GM23338 (cell line): ENCODE measurements at regions not wholly inside any gene's neighbourhood (a gene's known extent, or its start where the extent isn't known, plus 50 kb on each side); places are given as distances from the start of the nearest gene placed in this dataset.

ENCODE experiments used
- ATAC-seq: fragments of 200-7000 bp; cut with Tn5 transposase; 3 replicates; pipeline ENCODE4 v1.9.1; 2020
- DNase-seq: peaks from one replicate; pipeline ENCODE4 v3.0.0-alpha.2; 2015; ENCODE audit warnings: low spot score
- H2AFZ ChIP-seq: fragments of 200-600 bp; sonication (generic); 2 replicates; pipeline ENCODE4 v1.8.0; 2016; ENCODE audit warnings: antibody characterized with exemption, mild to moderate bottlenecking, moderate library complexity
- H3F3A ChIP-seq: fragments of 200-600 bp; sonication (generic); replicated peaks from 2 replicates; pipeline ENCODE4 v1.8.0; 2017; ENCODE audit warnings: antibody characterized with exemption, mixed run types, low read depth
- H3K27ac ChIP-seq: fragments of 200-600 bp; sonication (generic); 2 replicates; pipeline ENCODE4 v1.6.1; 2016; ENCODE audit warnings: low read depth
- H3K27me3 ChIP-seq: fragments of 200-600 bp; sonication (generic); 2 replicates; pipeline ENCODE4 v1.8.0; 2016; ENCODE audit warnings: mild to moderate bottlenecking, mixed run types, moderate library complexity; ENCODE audit not compliant: insufficient read depth
- H3K36me3 ChIP-seq: fragments of 200-600 bp; sonication (generic); 2 replicates; pipeline ENCODE4 v1.8.0; 2016; ENCODE audit warnings: mild to moderate bottlenecking; ENCODE audit not compliant: insufficient read depth
- H3K4me1 ChIP-seq: fragments of 200-600 bp; sonication (generic); 2 replicates; pipeline ENCODE4 v1.8.0; 2016; ENCODE audit warnings: mild to moderate bottlenecking, moderate library complexity; ENCODE audit not compliant: insufficient read depth
- H3K4me2 ChIP-seq: fragments of 200-600 bp; sonication (generic); 2 replicates; pipeline ENCODE4 v1.7.1; 2017; ENCODE audit warnings: mixed run types
- H3K4me3 ChIP-seq: fragments of 200-600 bp; sonication (generic); 2 replicates; pipeline ENCODE4 v1.6.1; 2016; ENCODE audit warnings: mixed run types
- H3K79me2 ChIP-seq: fragments of 200-600 bp; sonication (generic); replicated peaks from 2 replicates; pipeline ENCODE4 v1.8.0; 2017; ENCODE audit warnings: mild to moderate bottlenecking; ENCODE audit not compliant: insufficient read depth
- H3K9me2 ChIP-seq: fragments of 200-600 bp; sonication (generic); 2 replicates; pipeline ENCODE4 v1.8.0; 2017; ENCODE audit not compliant: insufficient read depth
- H4K20me1 ChIP-seq: fragments of 200-600 bp; sonication (generic); replicated peaks from 2 replicates; pipeline ENCODE4 v1.8.0; 2017; ENCODE audit warnings: mild to moderate bottlenecking; ENCODE audit not compliant: insufficient read depth
- H3K27ac Mint-ChIP-seq: 2 replicates; pipeline ENCODE4 v1.8.0; 2020; ENCODE audit warnings: inconsistent platforms, mild to moderate bottlenecking, moderate library complexity, mixed read lengths
- H3K27me3 Mint-ChIP-seq: 3 replicates; pipeline ENCODE4 v1.8.0; 2022; ENCODE audit warnings: low read depth, mild to moderate bottlenecking, moderate library complexity, mixed read lengths, inconsistent platforms; ENCODE audit not compliant: insufficient read depth, poor library complexity
- H3K36me3 Mint-ChIP-seq: 3 replicates; pipeline ENCODE4 v1.8.0; 2021; ENCODE audit warnings: low read depth, mild to moderate bottlenecking, inconsistent platforms, moderate library complexity, mixed read lengths
- H3K4me1 Mint-ChIP-seq: 3 replicates; pipeline ENCODE4 v1.8.0; 2020; ENCODE audit warnings: mild to moderate bottlenecking, inconsistent platforms, mixed read lengths
- H3K4me3 Mint-ChIP-seq: 3 replicates; pipeline ENCODE4 v1.8.0; 2021; ENCODE audit warnings: moderate library complexity, mild to moderate bottlenecking, inconsistent platforms, mixed read lengths
- H3K9me3 Mint-ChIP-seq: 3 replicates; pipeline ENCODE4 v1.8.0; 2020; ENCODE audit warnings: moderate library complexity, mild to moderate bottlenecking, inconsistent platforms, mixed read lengths
- CREB1 ChIP-seq: fragments of 250-450 bp; sonication (Bioruptor Pico); IDR thresholded peaks from 2 replicates; pipeline ENCODE4 v1.5.0; 2020; ENCODE audit warnings: low read depth, mild to moderate bottlenecking, moderate library complexity
- CTCF ChIP-seq, 2 experiments: fragments of 200-600 bp in 1 of 2; sonication (generic) in 1 of 2; conservative IDR thresholded peaks; 2 replicates each; pipeline versions ENCODE4 v1.5.1 to v1.6.1; 2016 to 2017; ENCODE audit warnings: antibody characterized with exemption in 2 of 2, low read depth in 2 of 2, mild to moderate bottlenecking in 2 of 2, moderate library complexity in 1 of 2
- ETS1 ChIP-seq: IDR thresholded peaks from 2 replicates; pipeline ENCODE4 v1.6.1; 2016; ENCODE audit warnings: antibody characterized with exemption
- EZH2 ChIP-seq: fragments of 200-600 bp; sonication (generic); IDR thresholded peaks from one replicate; pipeline ENCODE4 v1.8.0; 2017; ENCODE audit warnings: antibody characterized with exemption, mild to moderate bottlenecking, low read depth; ENCODE audit not compliant: unreplicated experiment
- EZH2phosphoT487 ChIP-seq: fragments of 200-600 bp; sonication (generic); IDR thresholded peaks from one replicate; pipeline ENCODE4 v1.8.1; 2018; ENCODE audit warnings: antibody characterized with exemption; ENCODE audit not compliant: unreplicated experiment
- POLR2AphosphoS5 ChIP-seq: IDR thresholded peaks from 2 replicates; pipeline ENCODE4 v1.6.1; 2016; ENCODE audit warnings: antibody characterized with exemption, low read depth
- REST ChIP-seq: IDR thresholded peaks from one replicate; pipeline ENCODE4 v1.6.1; 2018; ENCODE audit warnings: antibody characterized with exemption; ENCODE audit not compliant: unreplicated experiment
- ZNF462 ChIP-seq: fragments of 250-450 bp; sonication (Bioruptor Pico); IDR thresholded peaks from 2 replicates; pipeline ENCODE4 v1.5.0; 2020; ENCODE audit warnings: mild to moderate bottlenecking, moderate library complexity

GRCh38 chr6:141028791-141029280 lies 1103.9 kb upstream of the GJE1 start:
- no peak overlapping the region for H3K4me3 ChIP-seq
- no peak overlapping the region for H3K27ac ChIP-seq
- no peak overlapping the region for H2AFZ ChIP-seq
- DNase-seq (no peak), ATAC-seq (no peak)
- H3K27me3 Mint-ChIP-seq: peaks cover 1% of the 10 kb centered on the region
- H3K36me3 Mint-ChIP-seq: no peaks in the 10 kb centered on the region
- no peaks in the 10 kb centered on the region for H3K4me1 ChIP-seq
- no peaks in the 10 kb centered on the region for H3K36me3 ChIP-seq
- no peaks in the 10 kb centered on the region for H3K27me3 ChIP-seq
- no peaks in the 10 kb centered on the region for H3K79me2 ChIP-seq
- TF ChIP-seq CREB1 (CRISPR knock-in tag) (no peak), CTCF (conservative IDR thresholded peaks at IDR 0.05; ENCODE audit: low read depth in 2 of 2) (no peak), REST (no peak)
- H3K9me3 Mint-ChIP-seq: no peaks in the 10 kb centered on the region
- H4K20me1 ChIP-seq: no peaks in the 10 kb centered on the region
- H3K4me1 Mint-ChIP-seq: no peaks in the 10 kb centered on the region
- no peaks in the 10 kb centered on the region for H3F3A ChIP-seq
- H3K9me2 ChIP-seq: peaks cover 3% of the 10 kb centered on the region; the same call in 1 of the 2 replicates
- H3K4me2 ChIP-seq: no peak overlapping the region
- no peak overlapping the region for H3K4me3 Mint-ChIP-seq
- H3K27ac Mint-ChIP-seq: no peak overlapping the region

GRCh38 chr6:141026504-141026903 lies 1106.2 kb upstream of the GJE1 start:
- H3K36me3 Mint-ChIP-seq: no peaks in the 10 kb centered on the region
- no peaks in the 10 kb centered on the region for H3K9me3 Mint-ChIP-seq
- H3K27me3 ChIP-seq: no peaks in the 10 kb centered on the region
- no peak overlapping the region for H3K4me3 ChIP-seq
- H3K27ac Mint-ChIP-seq: no peak overlapping the region
- peaks cover 1% of the 10 kb centered on the region for H3K27me3 Mint-ChIP-seq
- no peaks in the 10 kb centered on the region for H3K36me3 ChIP-seq
- H3K9me2 ChIP-seq: peaks cover 3% of the 10 kb centered on the region; the same call in 1 of the 2 replicates
- H3K4me1 ChIP-seq: no peaks in the 10 kb centered on the region
- H3K27ac ChIP-seq: no peak overlapping the region
- H2AFZ ChIP-seq: no peak overlapping the region
- no peaks in the 10 kb centered on the region for H3F3A ChIP-seq
- no peak overlapping the region for H3K4me2 ChIP-seq
- ATAC-seq (no peak), DNase-seq (no peak)
- no peak overlapping the region for H3K4me3 Mint-ChIP-seq
- H3K79me2 ChIP-seq: no peaks in the 10 kb centered on the region
- H3K4me1 Mint-ChIP-seq: no peaks in the 10 kb centered on the region
- H4K20me1 ChIP-seq: no peaks in the 10 kb centered on the region
- TF ChIP-seq POLR2AphosphoS5: no peak
- no peak for TF ChIP-seq ETS1
- TF ChIP-seq ZNF462 (CRISPR knock-in tag): no peak
- TF ChIP-seq EZH2phosphoT487: no peak
- TF ChIP-seq EZH2: no peak
